Ovary (tissue), 3 donors: ENCODE measurements at regions not wholly inside any gene's neighbourhood (a gene's known extent, or its start where the extent isn't known, plus 50 kb on each side); places are given as distances from the start of the nearest gene placed in this dataset.

Source experiments
- EP300 ChIP-seq: sonication (generic); formaldehyde crosslinking; IDR thresholded peaks from one replicate; pipeline ENCODE4 v1.6.1; 2017; ENCODE audit warnings: antibody characterized with exemption
- POLR2A ChIP-seq: fragments of 450-650 bp; IDR thresholded peaks from one replicate; pipeline ENCODE4 v1.6.1; 2017; ENCODE audit warnings: antibody characterized with exemption, mild to moderate bottlenecking, moderate library complexity
- TF ChIP-seq, protein P1 (sequence below), 3 donors: fragments of 450-650 bp in 2 of 3; fragments of 200-600 bp in 1 of 3; IDR thresholded peaks; one replicate each; pipeline versions ENCODE4 v1.5.1 to v1.8.0; 2016 to 2022; ENCODE audit warnings: antibody characterized with exemption in 3 of 3, mild to moderate bottlenecking in 1 of 3
- donor health status: DM: no; HTN: no; CAD: no.

DNA sequence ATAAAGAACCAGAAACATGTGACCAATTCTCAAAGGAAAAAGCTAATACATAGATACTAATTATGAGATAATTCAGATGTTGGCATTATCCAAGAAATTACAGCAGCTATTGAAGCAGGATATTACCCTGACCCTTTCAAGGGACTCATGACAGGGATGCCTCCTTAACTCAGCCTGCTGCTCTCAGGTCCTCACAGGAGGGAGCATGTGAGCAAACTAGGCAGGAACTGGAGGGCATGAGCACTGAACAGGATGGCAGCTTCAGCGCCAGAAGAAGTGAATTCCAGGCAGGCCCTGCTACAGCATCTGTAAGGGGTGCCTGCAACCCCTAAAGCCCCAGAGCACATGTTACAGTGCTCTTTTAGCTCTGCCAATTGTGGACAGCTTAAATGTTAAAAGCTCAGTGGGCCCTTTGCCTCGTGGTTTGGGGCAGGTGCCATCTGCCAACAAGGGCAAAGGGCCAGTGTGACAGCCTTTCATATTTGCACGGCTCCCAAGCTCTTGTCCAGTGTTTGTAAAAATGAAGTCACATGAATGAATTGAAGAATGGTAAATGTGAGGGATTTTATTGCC lies 464.7 kb upstream of the COX7C start:
- TF ChIP-seq, protein P1, sequence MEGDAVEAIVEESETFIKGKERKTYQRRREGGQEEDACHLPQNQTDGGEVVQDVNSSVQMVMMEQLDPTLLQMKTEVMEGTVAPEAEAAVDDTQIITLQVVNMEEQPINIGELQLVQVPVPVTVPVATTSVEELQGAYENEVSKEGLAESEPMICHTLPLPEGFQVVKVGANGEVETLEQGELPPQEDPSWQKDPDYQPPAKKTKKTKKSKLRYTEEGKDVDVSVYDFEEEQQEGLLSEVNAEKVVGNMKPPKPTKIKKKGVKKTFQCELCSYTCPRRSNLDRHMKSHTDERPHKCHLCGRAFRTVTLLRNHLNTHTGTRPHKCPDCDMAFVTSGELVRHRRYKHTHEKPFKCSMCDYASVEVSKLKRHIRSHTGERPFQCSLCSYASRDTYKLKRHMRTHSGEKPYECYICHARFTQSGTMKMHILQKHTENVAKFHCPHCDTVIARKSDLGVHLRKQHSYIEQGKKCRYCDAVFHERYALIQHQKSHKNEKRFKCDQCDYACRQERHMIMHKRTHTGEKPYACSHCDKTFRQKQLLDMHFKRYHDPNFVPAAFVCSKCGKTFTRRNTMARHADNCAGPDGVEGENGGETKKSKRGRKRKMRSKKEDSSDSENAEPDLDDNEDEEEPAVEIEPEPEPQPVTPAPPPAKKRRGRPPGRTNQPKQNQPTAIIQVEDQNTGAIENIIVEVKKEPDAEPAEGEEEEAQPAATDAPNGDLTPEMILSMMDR (IDR thresholded peaks at IDR 0.05), result no peak
- TF ChIP-seq EP300 (no peak), POLR2A (no peak)
